MG63 (cell line): ENCODE measurements at regions not wholly inside any gene's neighbourhood (a gene's known extent, or its start where the extent isn't known, plus 50 kb on each side); places are given as distances from the start of the nearest gene placed in this dataset.

Experiments used
- DNase-seq: peaks from one replicate; pipeline ENCODE4 v3.0.0-alpha.2; 2020
- H3K27me3 ChIP-seq: fragments of 250-450 bp; sonication (Bioruptor Pico); 2 replicates; pipeline ENCODE4 v1.5.1; 2020; ENCODE audit warnings: mild to moderate bottlenecking, moderate library complexity
- H3K36me3 ChIP-seq: fragments of 250-450 bp; sonication (Bioruptor Pico); 2 replicates; pipeline ENCODE4 v1.5.1; 2020; ENCODE audit warnings: mild to moderate bottlenecking, moderate library complexity
- H3K4me3 ChIP-seq: fragments of 250-450 bp; sonication (Bioruptor Pico); 2 replicates; pipeline ENCODE4 v1.5.1; 2020; ENCODE audit warnings: mild to moderate bottlenecking, moderate library complexity
- H3K9me3 ChIP-seq: fragments of 250-450 bp; sonication (Bioruptor Pico); 2 replicates; pipeline ENCODE4 v1.5.1; 2020; ENCODE audit warnings: mild to moderate bottlenecking, moderate library complexity

DNA sequence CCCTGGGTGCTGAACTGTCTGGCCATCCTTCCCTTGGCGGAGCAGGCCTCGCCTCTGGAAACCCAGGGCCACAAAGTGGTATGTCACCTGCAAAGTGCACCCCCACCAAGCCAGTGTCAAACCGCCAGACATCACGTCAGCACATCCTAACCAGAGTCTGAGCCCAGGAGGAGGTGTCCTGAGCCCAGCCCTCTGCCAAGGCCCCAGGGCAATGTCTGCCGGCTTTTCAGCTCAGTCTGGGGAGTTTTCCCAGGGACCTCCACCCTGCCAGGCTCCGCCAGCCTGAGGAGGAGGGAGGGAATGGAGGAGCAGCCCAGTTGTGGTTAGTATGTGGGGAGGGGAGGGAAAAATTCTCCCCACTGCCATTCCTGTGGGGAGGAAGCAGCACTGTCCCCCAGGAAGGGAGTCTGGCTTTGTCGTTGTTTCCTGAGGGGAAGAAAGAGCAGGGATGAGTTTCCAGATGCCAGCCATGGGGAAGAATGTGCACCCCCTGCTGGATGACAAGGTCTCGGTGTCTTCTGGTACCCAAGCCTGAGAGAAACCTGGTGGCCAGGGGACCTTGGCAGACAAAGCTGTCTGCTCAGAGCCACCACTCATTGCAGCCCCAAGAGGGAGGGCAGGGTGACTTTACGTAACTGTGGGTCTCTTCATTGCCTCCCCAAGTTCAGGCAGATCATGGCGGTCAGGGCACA lies 81.4 kb upstream of the CD82 start:
- no peak for DNase-seq
- H3K9me3 ChIP-seq: no peaks in the 10 kb centered on the region; the same call in 1 of the 2 replicates
- no peaks in the 10 kb centered on the region for H3K27me3 ChIP-seq
- H3K36me3 ChIP-seq: no peaks in the 10 kb centered on the region
- H3K4me3 ChIP-seq: no peak overlapping the region

DNA sequence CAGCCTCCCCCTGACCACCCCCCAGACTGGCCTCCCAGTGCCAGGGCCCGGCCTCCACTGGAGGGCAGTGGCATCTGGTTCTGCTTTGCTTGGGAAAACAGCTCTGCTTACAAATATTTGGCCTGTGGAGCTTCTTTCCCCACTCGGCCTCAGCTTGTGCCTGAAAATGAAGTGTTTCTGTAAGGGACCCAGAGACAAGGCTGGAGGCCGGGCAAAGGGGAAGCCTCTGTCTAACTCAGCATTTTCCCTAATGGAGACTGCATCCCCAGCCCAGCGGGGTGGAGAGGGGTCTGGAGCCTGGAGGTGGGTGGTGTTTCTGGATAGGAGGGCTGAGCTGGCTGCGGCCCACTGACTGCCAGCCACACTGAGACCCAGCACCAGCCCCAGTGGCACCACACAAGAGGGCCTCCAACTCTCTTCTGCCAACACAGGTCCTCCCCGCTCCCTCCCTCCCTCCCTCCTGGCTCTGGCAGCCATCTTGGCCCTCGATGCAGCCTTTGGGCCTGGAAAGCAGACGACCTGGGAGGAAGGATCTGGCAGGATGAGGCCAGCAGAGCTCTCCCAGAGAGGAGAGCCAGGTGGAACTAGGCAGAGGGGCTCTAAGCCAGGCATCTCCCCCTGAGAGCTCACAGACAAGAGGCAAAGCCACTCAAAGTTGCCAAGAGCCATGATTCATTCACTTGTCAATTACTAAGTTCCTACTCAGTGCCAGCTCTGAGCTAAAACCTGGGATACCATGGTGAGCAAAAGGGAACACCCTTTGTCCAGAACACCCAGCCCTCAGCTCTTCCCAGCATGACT lies 77.1 kb upstream of the CD82 start:
- Histone ChIP-seq H3K27me3 (no peaks in the 10 kb centered on the region), H3K4me3 (no peak overlapping the region)

GRCh38 chr11:44493383-44493782 lies 72.1 kb upstream of the CD82 start:
- H3K4me3 ChIP-seq: no peak overlapping the region
- H3K27me3 ChIP-seq: no peaks in the 10 kb centered on the region
- no peaks in the 10 kb centered on the region for H3K36me3 ChIP-seq
- H3K9me3 ChIP-seq: peaks cover 3% of the 10 kb centered on the region
- DNase-seq: no peak

More for the DNA sequence above, 77.1 kb upstream of the CD82 start:
- H3K36me3 ChIP-seq: no peaks in the 10 kb centered on the region
- no peaks in the 10 kb centered on the region; the same call in 1 of the 2 replicates for H3K9me3 ChIP-seq
- DNase-seq: peak; percentile 62

GRCh38 chr11:44493930-44494329 lies 71.5 kb upstream of the CD82 start:
- DNase-seq: no peak
- no peaks in the 10 kb centered on the region for H3K27me3 ChIP-seq
- no peaks in the 10 kb centered on the region for H3K36me3 ChIP-seq
- H3K9me3 ChIP-seq: peaks cover 5% of the 10 kb centered on the region
- H3K4me3 ChIP-seq: no peak overlapping the region

DNA sequence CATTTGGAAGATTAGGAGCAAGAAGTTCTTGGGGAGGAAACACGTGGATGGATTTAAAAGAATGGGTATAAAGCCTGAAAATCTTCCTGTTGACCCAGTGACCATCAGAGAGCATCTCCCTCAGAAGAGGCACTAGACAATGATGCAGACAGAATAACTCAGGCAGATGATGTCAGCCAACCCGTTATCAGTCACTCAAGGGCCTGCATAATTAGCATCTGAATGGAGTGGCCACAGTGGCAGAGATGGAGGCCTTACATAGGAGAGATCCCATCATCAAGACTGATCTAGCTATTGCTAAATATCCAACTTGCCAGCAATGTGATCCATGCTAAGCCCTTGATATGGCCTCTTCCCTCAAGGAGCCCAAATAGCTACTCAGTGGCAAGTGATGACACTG lies 70.7 kb upstream of the CD82 start:
- no peaks in the 10 kb centered on the region for H3K27me3 ChIP-seq

DNA sequence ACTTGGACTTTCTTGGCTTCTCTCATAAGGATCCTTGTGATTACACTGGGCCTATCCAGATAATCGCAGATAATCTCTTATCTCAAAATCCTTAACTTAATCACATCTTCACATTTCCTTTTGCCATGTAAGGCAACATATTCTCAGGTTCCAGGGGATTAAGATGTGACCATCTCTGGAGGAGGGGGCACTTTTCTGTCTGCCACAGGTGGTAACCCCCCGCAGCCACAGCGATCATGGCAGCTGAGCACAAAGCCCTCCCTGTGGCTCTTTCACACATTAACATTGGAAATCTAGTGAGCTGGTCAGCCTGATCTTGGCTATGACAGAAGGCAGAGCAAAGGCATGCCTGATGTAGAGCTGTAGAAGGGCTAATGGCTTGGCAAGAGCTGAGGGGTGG lies 69.1 kb upstream of the CD82 start:
- no peak for DNase-seq
- H3K36me3 ChIP-seq: no peaks in the 10 kb centered on the region
- no peaks in the 10 kb centered on the region for H3K27me3 ChIP-seq
- H3K9me3 ChIP-seq: peaks cover 7% of the 10 kb centered on the region
- H3K4me3 ChIP-seq: no peak overlapping the region

More for the DNA sequence above, 70.7 kb upstream of the CD82 start:
- H3K9me3 ChIP-seq: peaks cover 7% of the 10 kb centered on the region
- H3K4me3 ChIP-seq: no peak overlapping the region
- no peaks in the 10 kb centered on the region for H3K36me3 ChIP-seq
- DNase-seq: no peak

DNA sequence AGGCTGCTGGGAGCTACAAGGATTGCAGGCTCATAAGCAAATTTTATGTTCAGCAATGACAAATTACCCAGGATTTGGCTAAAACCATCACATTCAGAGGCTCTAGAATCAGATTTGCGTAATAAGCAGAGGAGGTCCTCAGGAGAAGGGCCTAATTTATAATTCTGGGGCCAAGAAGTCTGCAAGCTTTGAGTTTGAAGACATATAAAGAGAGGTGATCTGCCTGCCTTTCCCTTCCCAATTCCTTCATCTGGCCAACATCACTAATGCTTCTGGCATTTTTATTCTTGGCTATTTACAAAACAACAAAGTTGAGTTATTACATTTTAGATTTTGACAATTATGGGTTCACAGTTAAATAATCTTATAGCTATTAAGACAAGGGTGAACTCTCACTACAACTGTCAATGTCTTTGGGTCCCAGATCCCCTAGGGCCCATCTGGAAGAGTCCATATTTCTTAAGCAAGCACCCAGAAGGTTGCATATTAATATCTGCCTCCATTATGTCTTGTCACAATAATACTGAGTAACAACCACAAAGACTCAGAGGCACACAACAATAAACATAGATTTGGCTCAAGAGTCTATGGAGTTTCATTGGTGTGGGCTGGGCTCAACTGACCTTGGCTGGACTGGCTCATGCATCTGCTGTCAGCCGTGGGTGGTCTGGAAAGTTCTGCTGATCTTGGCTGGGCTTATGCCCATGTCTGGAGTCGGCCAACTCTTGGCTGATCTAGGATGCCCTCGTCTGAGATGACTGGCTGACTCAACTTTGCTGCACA lies 67.2 kb upstream of the CD82 start:
- Histone ChIP-seq H3K9me3 (peaks cover 7% of the 10 kb centered on the region), H3K4me3 (no peak overlapping the region), H3K36me3 (no peaks in the 10 kb centered on the region), H3K27me3 (no peaks in the 10 kb centered on the region)
- peak; percentile 79 for DNase-seq

DNA sequence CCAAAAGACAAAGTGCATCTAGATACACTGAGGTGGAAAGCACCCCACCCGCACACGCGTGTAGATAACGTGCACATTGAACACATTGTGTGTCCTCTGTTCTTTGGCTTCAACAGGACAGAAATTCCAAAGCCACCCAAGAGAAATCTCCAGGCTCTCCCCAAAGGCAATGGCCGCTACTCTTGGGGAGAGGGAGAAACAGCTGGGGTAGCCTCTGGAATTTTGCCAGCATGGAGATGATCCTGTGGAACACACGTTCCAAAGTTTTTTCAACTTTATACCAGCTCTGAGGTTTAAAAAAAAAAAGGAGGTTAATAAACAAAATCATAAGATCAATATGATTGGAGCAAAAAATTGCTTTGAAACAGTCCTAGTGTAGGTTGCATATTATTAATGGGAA lies 63.0 kb upstream of the CD82 start:
- H3K27me3 ChIP-seq: no peaks in the 10 kb centered on the region
- peaks cover 42% of the 10 kb centered on the region for H3K9me3 ChIP-seq
- no peak overlapping the region for H3K4me3 ChIP-seq
- no peak for DNase-seq
- peaks cover 3% of the 10 kb centered on the region; the same call in 1 of the 2 replicates for H3K36me3 ChIP-seq

DNA sequence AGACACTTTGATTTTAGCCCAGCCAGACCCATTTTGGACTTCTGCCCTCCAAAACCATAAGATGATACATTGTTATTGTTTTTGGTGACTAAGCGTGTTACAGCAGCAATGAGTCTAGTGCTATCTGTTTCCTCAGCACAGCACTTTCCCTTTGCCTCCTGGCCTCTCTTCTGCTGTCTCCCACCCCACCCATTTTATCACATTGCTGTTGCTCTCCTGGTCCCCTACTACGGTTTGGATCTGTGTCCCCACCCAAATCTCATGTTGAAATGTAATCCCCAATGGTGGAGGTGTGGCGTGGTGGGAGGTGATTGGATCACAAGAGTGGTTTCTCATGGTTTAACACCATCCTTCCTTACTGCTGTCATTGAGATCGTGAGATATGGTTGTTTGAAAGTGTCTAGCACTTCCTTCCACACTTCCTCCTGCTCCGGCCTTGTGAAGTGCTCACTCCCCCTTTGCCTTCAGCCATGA lies 59.8 kb upstream of the CD82 start:
- Histone ChIP-seq H3K36me3 (peaks cover 3% of the 10 kb centered on the region; the same call in 1 of the 2 replicates), H3K4me3 (no peak overlapping the region), H3K27me3 (no peaks in the 10 kb centered on the region), H3K9me3 (peaks cover 36% of the 10 kb centered on the region)
- peak; percentile 36 for DNase-seq

DNA sequence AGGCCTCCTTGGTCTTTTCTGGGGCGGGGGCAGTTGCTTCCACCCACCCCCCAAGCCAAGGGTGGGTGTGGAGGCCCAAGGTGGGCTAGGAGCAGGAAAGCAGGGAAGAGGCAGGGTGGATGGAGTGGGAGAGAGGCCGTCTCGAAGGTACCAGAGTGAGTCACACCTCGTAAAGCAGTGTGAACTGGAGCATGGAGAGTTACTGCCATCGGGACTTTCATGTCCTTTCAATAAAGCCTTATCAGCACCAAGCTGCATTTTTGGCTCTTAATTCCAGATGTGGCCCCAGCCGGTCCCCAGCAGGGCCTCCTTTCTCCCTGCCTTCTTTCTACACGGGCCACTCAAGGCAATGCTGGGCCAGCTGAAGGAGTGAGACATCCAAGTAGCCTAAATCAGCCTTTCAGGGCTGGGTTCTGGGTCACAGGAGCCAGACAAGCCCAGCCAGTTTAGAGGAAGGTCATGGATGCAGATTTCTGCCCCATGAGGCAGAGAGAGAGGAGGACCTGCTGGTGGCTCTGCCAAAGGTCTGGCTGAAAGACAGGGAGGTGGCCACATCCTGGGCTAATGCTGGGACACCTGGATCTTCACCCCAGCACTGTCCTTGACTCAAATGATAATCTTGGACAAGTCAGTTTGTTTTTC lies 59.0 kb upstream of the CD82 start:
- no peaks in the 10 kb centered on the region for H3K27me3 ChIP-seq
- no peak overlapping the region for H3K4me3 ChIP-seq
- no peak for DNase-seq
- peaks cover 3% of the 10 kb centered on the region; the same call in 1 of the 2 replicates for H3K36me3 ChIP-seq
- H3K9me3 ChIP-seq: peaks cover 36% of the 10 kb centered on the region

DNA sequence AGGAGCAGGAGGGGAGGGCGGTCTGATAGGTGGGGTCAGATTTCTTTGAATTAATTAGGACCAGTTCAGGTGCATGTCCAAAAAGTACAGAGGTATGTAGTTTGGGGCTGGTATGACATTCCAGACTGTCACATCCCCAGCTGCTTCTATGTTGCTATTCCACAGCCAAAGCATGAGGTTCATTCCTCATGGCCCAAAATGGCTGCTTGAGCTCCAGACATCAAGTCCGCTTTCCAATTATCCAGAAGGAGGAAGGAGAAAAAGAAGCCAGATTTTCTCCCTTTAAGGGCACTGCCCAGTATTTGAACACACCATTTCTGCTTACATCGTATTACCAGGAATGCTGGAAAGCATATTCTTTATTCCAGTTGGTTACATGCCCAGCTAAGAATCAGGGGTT lies 58.0 kb upstream of the CD82 start:
- H3K9me3 ChIP-seq: peaks cover 36% of the 10 kb centered on the region

DNA sequence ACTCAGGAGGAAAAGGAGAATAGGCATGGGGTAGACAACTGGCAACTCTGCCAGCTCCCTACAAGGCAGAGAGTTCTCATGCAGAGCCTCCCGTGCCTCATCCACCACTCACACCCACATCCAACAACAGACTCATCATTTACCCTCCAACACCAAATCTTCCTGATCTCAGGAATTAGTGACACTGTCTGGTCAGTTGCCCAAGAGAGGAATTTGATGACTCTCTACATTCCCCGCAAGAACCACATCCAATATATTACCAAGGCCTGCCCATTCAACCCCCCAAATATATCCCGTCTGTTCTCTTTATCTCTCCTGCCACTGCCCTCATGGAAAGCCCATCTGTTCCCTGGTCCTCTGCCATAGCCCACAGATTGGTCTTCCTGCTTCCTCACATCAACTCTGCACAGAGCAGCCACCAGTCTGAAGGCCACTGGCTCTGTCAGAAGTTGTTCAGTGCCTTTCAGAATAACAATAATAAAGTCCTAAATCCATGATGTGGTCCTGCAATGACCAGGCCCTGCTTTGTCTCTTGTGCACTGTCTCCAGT lies 57.5 kb upstream of the CD82 start:
- DNase-seq: peak; percentile 90
- Histone ChIP-seq H3K4me3 (no peak overlapping the region), H3K36me3 (peaks cover 3% of the 10 kb centered on the region; the same call in 1 of the 2 replicates), H3K9me3 (peaks cover 36% of the 10 kb centered on the region), H3K27me3 (no peaks in the 10 kb centered on the region)

More for the DNA sequence above, 58.0 kb upstream of the CD82 start:
- no peak for DNase-seq
- H3K36me3 ChIP-seq: peaks cover 3% of the 10 kb centered on the region; the same call in 1 of the 2 replicates
- no peaks in the 10 kb centered on the region for H3K27me3 ChIP-seq
- no peak overlapping the region for H3K4me3 ChIP-seq

DNA sequence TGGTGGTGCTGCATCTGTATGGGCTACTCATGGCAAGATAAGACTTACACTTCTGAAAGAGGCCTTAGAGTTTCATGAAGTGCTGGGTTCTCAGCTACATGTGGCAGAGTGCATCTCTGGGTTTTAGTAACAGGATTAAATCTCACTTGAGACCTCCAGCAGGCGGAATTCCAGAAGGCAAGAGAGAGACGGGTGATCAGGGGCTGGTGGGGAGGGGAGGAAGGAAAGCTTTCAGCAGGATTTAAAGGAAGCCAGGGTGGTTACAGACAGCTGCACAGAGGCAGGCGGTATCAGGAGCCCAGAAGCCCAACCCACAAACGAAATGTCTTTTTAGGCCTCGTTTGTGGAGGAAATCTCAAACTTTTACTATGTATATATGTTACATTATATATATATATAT lies 56.2 kb upstream of the CD82 start:
- no peak for DNase-seq
- H3K4me3 ChIP-seq: no peak overlapping the region
- peaks cover 31% of the 10 kb centered on the region for H3K9me3 ChIP-seq
- no peaks in the 10 kb centered on the region for H3K27me3 ChIP-seq
- H3K36me3 ChIP-seq: peaks cover 3% of the 10 kb centered on the region; the same call in 1 of the 2 replicates

DNA sequence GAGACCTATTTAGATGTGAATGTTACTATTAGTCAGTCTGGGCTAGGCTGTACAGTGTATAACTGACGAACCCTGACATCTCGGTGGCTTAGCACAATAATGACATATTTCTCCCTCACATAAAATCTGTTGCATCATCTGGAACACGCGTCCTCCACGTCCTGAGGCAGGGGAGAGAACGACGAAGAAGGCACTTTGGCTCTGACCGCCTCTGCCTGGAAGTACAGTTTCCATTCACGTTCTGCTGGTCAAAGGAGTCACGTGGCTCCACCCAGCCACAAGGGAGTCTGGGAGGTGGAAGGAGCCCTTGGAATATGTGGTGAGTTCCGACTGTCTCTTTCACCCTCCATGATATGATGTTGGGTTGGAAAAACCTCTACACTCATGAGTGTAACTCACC lies 55.1 kb upstream of the CD82 start:
- Histone ChIP-seq H3K27me3 (no peaks in the 10 kb centered on the region), H3K36me3 (peaks cover 3% of the 10 kb centered on the region; the same call in 1 of the 2 replicates)
- no peak for DNase-seq

GRCh38 chr11:44512818-44513217 lies 52.6 kb upstream of the CD82 start:
- no peak overlapping the region for H3K4me3 ChIP-seq
- H3K36me3 ChIP-seq: no peaks in the 10 kb centered on the region
- no peaks in the 10 kb centered on the region for H3K27me3 ChIP-seq
- no peaks in the 10 kb centered on the region for H3K9me3 ChIP-seq
- DNase-seq: no peak

More for the DNA sequence above, 55.1 kb upstream of the CD82 start:
- Histone ChIP-seq H3K9me3 (peaks cover 20% of the 10 kb centered on the region), H3K4me3 (no peak overlapping the region)

DNA sequence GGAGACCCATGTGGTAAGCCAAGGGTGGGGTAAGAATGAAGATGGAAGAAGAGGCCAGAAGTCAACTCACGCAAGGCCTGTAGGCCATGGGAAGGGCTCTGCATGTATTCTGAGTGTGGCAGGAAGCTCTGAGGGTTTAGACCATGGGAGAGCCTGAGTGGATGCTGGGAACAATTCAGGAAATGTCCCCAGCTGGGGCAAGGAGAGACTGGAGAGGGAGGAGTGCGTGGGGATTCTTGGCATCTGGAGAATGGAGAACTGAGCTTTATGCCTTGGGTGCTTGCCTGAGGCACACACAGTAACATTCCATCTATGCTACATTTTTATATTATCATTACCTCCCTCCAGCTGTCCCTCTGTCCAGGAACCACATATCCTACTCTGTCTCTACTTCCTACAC lies 50.4 kb upstream of the CD82 start:
- Histone ChIP-seq H3K4me3 (no peak overlapping the region), H3K27me3 (no peaks in the 10 kb centered on the region), H3K36me3 (no peaks in the 10 kb centered on the region), H3K9me3 (no peaks in the 10 kb centered on the region)
- DNase-seq: no peak
